CD14-positive monocyte (primary cell): ENCODE measurements at regions not wholly inside any gene's neighbourhood (a gene's known extent, or its start where the extent isn't known, plus 50 kb on each side); places are given as distances from the start of the nearest gene placed in this dataset.

Source experiments
- DNase-seq, 3 donors: peaks; one replicate each; pipeline ENCODE4 v3.0.0-alpha.2; 2011 to 2022
- H2AFZ ChIP-seq: 2 replicates; pipeline ENCODE4 v1.6.0; 2012; ENCODE audit warnings: mild to moderate bottlenecking, low read depth, low read length, inconsistent platforms; ENCODE audit not compliant: insufficient read depth, poor library complexity, severe bottlenecking
- H3K27ac ChIP-seq, 2 donors: 1 replicate in 1 of 2; 2 replicates in 1 of 2; pipeline ENCODE4 v1.5.1; 2012 to 2013; ENCODE audit warnings: low read length in 2 of 2, control low read depth in 1 of 2, inconsistent platforms in 1 of 2, low read depth in 1 of 2, mild to moderate bottlenecking in 1 of 2
- H3K27me3 ChIP-seq, 2 donors: one replicate each; pipeline versions ENCODE4 v1.6.0 to v1.6.1; 2011 to 2013; ENCODE audit warnings: low read length in 2 of 2; ENCODE audit not compliant: control insufficient read depth in 2 of 2, insufficient read depth in 2 of 2
- H3K36me3 ChIP-seq, 2 donors: replicated peaks in 1 of 2; 1 replicate in 1 of 2; 2 replicates in 1 of 2; pipeline versions ENCODE4 v1.5.1 to v1.6.1; 2012 to 2013; ENCODE audit warnings: low read length in 2 of 2, control low read depth in 1 of 2, inconsistent platforms in 1 of 2, mild to moderate bottlenecking in 1 of 2; ENCODE audit not compliant: insufficient read depth in 2 of 2, control insufficient read depth in 1 of 2
- H3K4me1 ChIP-seq, 2 donors: 1 replicate in 1 of 2; 2 replicates in 1 of 2; pipeline versions ENCODE4 v1.5.1 to v1.6.1; 2012 to 2013; ENCODE audit warnings: low read length in 2 of 2, control low read depth in 1 of 2, inconsistent platforms in 1 of 2, mild to moderate bottlenecking in 1 of 2, moderate library complexity in 1 of 2; ENCODE audit not compliant: insufficient read depth in 2 of 2, control insufficient read depth in 1 of 2
- H3K4me2 ChIP-seq: replicated peaks from 2 replicates; pipeline ENCODE3; 2012; ENCODE audit warnings: low read length, moderate library complexity, mild to moderate bottlenecking; ENCODE audit not compliant: poor library complexity, severe bottlenecking; ENCODE audit errors: extremely low read depth
- H3K4me3 ChIP-seq, 3 experiments: fragments of 200-600 bp in 1 of 3; sonication (generic) in 1 of 3; replicated peaks in 1 of 3; 1 replicate in 2 of 3; 2 replicates in 1 of 3; pipeline ENCODE4 v1.5.1; 2011 to 2013; ENCODE audit warnings: low read length in 3 of 3, mild to moderate bottlenecking in 3 of 3, control low read depth in 2 of 3, low read depth in 2 of 3, inconsistent platforms in 1 of 3, moderate library complexity in 1 of 3
- H3K79me2 ChIP-seq: 2 replicates; pipeline ENCODE4 v1.6.0; 2012; ENCODE audit warnings: mild to moderate bottlenecking, control low read depth, inconsistent platforms, low read length, moderate library complexity; ENCODE audit not compliant: insufficient read depth
- H3K9ac ChIP-seq: 2 replicates; pipeline ENCODE4 v1.6.0; 2017; ENCODE audit warnings: low read length, mild to moderate bottlenecking; ENCODE audit not compliant: insufficient read depth, poor library complexity, severe bottlenecking
- H3K9me3 ChIP-seq, 2 donors: replicated peaks in 1 of 2; 1 replicate in 1 of 2; 2 replicates in 1 of 2; pipeline versions ENCODE4 v1.5.1 to v1.6.1; 2012 to 2013; ENCODE audit warnings: low read length in 2 of 2, control low read depth in 1 of 2; ENCODE audit not compliant: control insufficient read depth in 1 of 2, insufficient read depth in 1 of 2
- H4K20me1 ChIP-seq: 2 replicates; pipeline ENCODE4 v1.6.0; 2012; ENCODE audit warnings: mild to moderate bottlenecking, low read length, control low read depth, moderate library complexity; ENCODE audit not compliant: insufficient read depth
- H3K27ac Mint-ChIP-seq, 7 donors: one replicate each; pipeline ENCODE4 v1.8.0; 2020; ENCODE audit warnings: mild to moderate bottlenecking in 7 of 7, mixed read lengths in 7 of 7, moderate library complexity in 6 of 7, inconsistent platforms in 2 of 7
- H3K27me3 Mint-ChIP-seq, 3 donors: one replicate each; pipeline ENCODE4 v1.8.0; 2021 to 2022; ENCODE audit warnings: low read depth in 3 of 3, mild to moderate bottlenecking in 3 of 3, mixed read lengths in 3 of 3, moderate library complexity in 3 of 3, inconsistent platforms in 1 of 3
- H3K36me3 Mint-ChIP-seq, 2 donors: one replicate each; pipeline ENCODE4 v1.8.0; 2020; ENCODE audit warnings: mixed read lengths in 2 of 2, inconsistent platforms in 1 of 2, mild to moderate bottlenecking in 1 of 2
- H3K4me1 Mint-ChIP-seq: one replicate; pipeline ENCODE4 v1.8.0; 2020; ENCODE audit warnings: mild to moderate bottlenecking, mixed read lengths
- H3K4me3 Mint-ChIP-seq, 2 donors: one replicate each; pipeline ENCODE4 v1.8.0; 2020; ENCODE audit warnings: mild to moderate bottlenecking in 2 of 2, mixed read lengths in 2 of 2, moderate library complexity in 1 of 2
- H3K9me3 Mint-ChIP-seq, 7 donors: one replicate each; pipeline ENCODE4 v1.8.0; 2020 to 2022; ENCODE audit warnings: mixed read lengths in 7 of 7, mild to moderate bottlenecking in 6 of 7, moderate library complexity in 6 of 7, inconsistent platforms in 2 of 7
- WGBS: methylation state at CpG from one replicate; pipeline ENCODE4 v1.1.5; 2013; ENCODE audit warnings: missing lambda C conversion rate; ENCODE audit not compliant: insufficient coverage; 5-methylcytosine and 5-hydroxymethylcytosine counted together
- intact Hi-C, 2 donors: fragments of 100-400 bp; cut with micrococcal nuclease; formaldehyde crosslinking; loops; one replicate each; pipeline versions ENCODE4 v1.15.0 to v1.15.1; 2023
- TF ChIP-seq, protein P1 (sequence below): fragments of 200-600 bp; IDR thresholded peaks from one replicate; pipeline ENCODE4 v1.8.0; 2022; ENCODE audit warnings: antibody characterized with exemption, mild to moderate bottlenecking

DNA sequence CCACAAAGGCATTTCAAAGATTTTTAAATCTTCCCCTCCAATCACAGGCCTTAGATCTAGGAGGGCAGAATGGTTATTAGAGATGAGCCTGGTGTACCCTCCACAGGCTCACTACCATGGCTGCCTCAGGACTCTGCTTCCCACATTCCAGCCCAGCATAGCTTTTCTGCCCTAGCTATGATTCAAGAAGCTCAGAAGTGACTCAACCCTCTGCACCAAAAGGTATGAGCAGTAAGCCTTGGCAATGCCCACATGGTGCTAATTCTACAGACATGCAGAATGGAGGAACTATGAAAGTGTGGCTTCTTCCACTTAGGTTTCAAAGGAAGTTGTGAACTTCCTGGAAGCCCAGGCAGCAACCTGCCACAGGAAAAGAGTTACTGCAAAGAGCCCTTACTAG is 786.2 kb downstream of the SLITRK6 start:
- Histone ChIP-seq H3K36me3 (no peaks in the 10 kb centered on the region), H3K27ac (no peak overlapping the region), H3K4me3 (no peak overlapping the region), H3K4me2 (no peak overlapping the region), H4K20me1 (no peaks in the 10 kb centered on the region), H3K79me2 (no peaks in the 10 kb centered on the region), H3K4me1 (no peaks in the 10 kb centered on the region), H3K9ac (no peak overlapping the region), H3K9me3 (peaks cover 0 to 11% of the 10 kb centered on the region in 2 donors), H2AFZ (no peak overlapping the region), H3K27me3 (no peaks in the 10 kb centered on the region)
- Mint-ChIP-seq H3K27me3 (no peaks in the 10 kb centered on the region), H3K4me1 (no peaks in the 10 kb centered on the region), H3K27ac (no peak overlapping the region), H3K36me3 (no peaks in the 10 kb centered on the region), H3K9me3 (peaks cover 0 to 14% (median 5%) of the 10 kb centered on the region in 7 donors), H3K4me3 (no peak overlapping the region)
- TF ChIP-seq, protein P1, sequence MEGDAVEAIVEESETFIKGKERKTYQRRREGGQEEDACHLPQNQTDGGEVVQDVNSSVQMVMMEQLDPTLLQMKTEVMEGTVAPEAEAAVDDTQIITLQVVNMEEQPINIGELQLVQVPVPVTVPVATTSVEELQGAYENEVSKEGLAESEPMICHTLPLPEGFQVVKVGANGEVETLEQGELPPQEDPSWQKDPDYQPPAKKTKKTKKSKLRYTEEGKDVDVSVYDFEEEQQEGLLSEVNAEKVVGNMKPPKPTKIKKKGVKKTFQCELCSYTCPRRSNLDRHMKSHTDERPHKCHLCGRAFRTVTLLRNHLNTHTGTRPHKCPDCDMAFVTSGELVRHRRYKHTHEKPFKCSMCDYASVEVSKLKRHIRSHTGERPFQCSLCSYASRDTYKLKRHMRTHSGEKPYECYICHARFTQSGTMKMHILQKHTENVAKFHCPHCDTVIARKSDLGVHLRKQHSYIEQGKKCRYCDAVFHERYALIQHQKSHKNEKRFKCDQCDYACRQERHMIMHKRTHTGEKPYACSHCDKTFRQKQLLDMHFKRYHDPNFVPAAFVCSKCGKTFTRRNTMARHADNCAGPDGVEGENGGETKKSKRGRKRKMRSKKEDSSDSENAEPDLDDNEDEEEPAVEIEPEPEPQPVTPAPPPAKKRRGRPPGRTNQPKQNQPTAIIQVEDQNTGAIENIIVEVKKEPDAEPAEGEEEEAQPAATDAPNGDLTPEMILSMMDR: no peak
- intact Hi-C loops: no loop called here
- no peak for DNase-seq

DNA sequence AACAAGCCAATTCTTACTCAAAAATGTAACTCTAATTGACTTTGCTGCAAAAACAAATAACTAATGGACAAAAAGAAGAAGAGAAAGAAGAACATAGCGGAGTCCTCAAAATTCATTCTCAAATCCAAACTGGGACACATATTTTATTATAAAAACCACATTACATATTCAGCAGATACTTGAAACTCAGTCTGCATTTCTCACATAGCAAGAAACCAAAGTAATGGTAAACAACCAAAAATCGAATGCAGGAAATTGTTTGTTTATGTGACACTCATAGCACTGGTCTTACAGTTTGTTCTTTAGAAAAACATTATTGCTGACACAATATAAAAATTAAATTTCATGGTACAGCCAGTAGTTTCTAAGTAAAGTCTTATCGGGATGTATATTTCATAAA is 789.8 kb downstream of the SLITRK6 start:
- Histone ChIP-seq H3K36me3 (no peaks in the 10 kb centered on the region), H3K27me3 (no peaks in the 10 kb centered on the region), H3K9ac (no peak overlapping the region), H3K79me2 (no peaks in the 10 kb centered on the region), H3K27ac (no peak overlapping the region), H3K4me1 (no peaks in the 10 kb centered on the region), H4K20me1 (no peaks in the 10 kb centered on the region), H3K9me3 (peaks cover 0 to 5% of the 10 kb centered on the region in 2 donors), H3K4me3 (no peak overlapping the region), H2AFZ (no peak overlapping the region), H3K4me2 (no peak overlapping the region)
- no CpG with 5 or more reads among the region's 3 CpGs for WGBS
- Mint-ChIP-seq H3K4me1 (no peaks in the 10 kb centered on the region), H3K36me3 (no peaks in the 10 kb centered on the region), H3K4me3 (no peak overlapping the region), H3K27me3 (no peaks in the 10 kb centered on the region), H3K9me3 (peaks cover 0 to 11% (median 5%) of the 10 kb centered on the region in 7 donors), H3K27ac (no peak overlapping the region)
- TF ChIP-seq, protein P1: no peak
- intact Hi-C loops: no loop called here
- no peak for DNase-seq
